Transverse colon (tissue), 4 donors: ENCODE measurements at regions not wholly inside any gene's neighbourhood (a gene's known extent, or its start where the extent isn't known, plus 50 kb on each side); places are given as distances from the start of the nearest gene placed in this dataset.

Source experiments
- EP300 ChIP-seq: sonication (generic); formaldehyde crosslinking; IDR thresholded peaks from one replicate; pipeline ENCODE4 v1.6.1; 2017; ENCODE audit warnings: antibody characterized with exemption, low read depth
- POLR2A ChIP-seq: fragments of 450-650 bp; IDR thresholded peaks from one replicate; pipeline ENCODE4 v1.6.1; 2016; ENCODE audit warnings: antibody characterized with exemption, mild to moderate bottlenecking, moderate library complexity
- POLR2AphosphoS5 ChIP-seq, 3 donors: sonication (generic); formaldehyde crosslinking; IDR thresholded peaks; one replicate each; pipeline ENCODE4 v1.6.1; 2016; ENCODE audit warnings: antibody characterized with exemption in 3 of 3
- TF ChIP-seq, protein P1 (sequence below), 5 experiments: fragments of 200-600 bp in 3 of 5; fragments of 450-650 bp in 2 of 5; sonication (generic) in 3 of 5; IDR thresholded peaks; 1 replicate in 2 of 5; 2 replicates in 3 of 5; pipeline ENCODE4 v1.5.1; 2016 to 2017; ENCODE audit warnings: antibody characterized with exemption in 5 of 5, inconsistent platforms in 3 of 5, mild to moderate bottlenecking in 2 of 5, moderate library complexity in 1 of 5

DNA sequence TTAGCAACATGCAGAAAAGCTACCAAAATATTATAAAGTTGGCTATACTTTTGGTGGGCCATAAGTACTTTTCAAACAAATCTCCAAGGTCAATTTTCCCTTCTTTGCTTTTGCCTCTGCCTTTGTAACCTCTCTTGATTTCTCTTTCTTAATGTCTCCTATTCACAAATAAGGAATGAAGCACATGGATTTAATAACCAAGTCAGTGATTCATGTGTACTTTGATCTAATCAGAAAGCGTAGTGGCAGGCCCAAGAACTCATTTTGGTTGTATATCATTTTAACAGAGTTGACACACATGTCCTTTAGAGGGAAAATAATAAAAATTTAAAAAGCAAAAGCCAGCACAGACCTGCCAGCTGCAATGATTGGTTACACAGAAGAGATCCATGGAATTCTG lies 93.7 kb downstream of the FZD1 start:
- TF ChIP-seq POLR2A (no peak), EP300 (no peak), POLR2AphosphoS5 (IDR thresholded peaks at IDR 0.05) (no peak)
- TF ChIP-seq, protein P1, sequence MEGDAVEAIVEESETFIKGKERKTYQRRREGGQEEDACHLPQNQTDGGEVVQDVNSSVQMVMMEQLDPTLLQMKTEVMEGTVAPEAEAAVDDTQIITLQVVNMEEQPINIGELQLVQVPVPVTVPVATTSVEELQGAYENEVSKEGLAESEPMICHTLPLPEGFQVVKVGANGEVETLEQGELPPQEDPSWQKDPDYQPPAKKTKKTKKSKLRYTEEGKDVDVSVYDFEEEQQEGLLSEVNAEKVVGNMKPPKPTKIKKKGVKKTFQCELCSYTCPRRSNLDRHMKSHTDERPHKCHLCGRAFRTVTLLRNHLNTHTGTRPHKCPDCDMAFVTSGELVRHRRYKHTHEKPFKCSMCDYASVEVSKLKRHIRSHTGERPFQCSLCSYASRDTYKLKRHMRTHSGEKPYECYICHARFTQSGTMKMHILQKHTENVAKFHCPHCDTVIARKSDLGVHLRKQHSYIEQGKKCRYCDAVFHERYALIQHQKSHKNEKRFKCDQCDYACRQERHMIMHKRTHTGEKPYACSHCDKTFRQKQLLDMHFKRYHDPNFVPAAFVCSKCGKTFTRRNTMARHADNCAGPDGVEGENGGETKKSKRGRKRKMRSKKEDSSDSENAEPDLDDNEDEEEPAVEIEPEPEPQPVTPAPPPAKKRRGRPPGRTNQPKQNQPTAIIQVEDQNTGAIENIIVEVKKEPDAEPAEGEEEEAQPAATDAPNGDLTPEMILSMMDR (IDR thresholded peaks at IDR 0.05), result no peak
